NCI-H1436 treated with DMSO at 0.1 percent for 48 hours (cell line): ENCODE measurements at regions not wholly inside any gene's neighbourhood (a gene's known extent, or its start where the extent isn't known, plus 50 kb on each side); places are given as distances from the start of the nearest gene placed in this dataset.

ENCODE experiments used
- DNase-seq: peaks from one replicate; lab custom pipeline; 2025; lab: John Stamatoyannopoulos, UW

GRCh38 chr1:163406772-163407171 is 85.0 kb downstream of the NUF2 start:
- no peak for DNase-seq

GRCh38 chr1:163408262-163408661 is 86.5 kb downstream of the NUF2 start:
- no peak for DNase-seq

DNA sequence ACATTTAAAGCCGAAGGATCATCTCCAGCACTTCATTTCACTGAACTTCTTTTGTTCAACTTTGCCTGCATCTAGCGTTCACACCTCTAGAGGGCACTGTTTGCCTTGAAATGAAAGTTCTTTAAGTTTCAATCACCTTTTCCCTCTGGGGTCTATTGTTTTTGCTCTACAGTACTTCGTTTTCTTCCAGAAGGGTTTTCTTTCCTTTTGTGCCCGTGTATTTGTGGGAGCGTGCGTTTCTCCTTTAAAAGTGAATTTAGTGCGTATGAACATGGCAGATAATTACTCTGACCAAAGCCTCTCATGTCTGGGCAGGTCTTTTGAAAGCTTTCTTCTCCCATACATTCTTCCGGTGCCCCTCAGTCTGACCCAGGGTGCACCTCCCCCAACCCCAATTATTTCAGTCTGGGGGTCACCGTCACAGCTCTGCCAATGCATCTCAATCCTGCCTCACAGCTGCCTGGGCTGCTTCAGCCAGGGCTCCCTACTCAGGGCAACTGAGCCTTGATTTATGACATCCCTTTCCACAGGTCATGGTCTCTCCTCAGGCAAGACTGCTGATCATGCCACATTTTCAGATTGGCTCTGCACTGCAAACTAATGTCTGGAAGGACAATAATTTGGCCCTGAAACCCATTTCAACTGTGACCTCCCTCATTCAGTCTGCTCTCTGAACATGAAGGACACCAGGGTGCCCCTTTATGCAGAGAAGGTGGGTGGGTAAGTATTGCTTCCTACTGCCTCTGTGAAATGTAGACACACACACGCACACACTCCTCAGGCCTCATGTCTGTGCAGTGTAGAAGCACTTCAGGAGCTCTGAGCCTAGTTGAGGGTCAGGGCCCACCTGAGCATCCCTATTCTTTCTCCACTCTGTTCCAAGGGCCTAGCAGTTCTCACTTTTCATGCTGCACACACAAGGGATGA is 88.6 kb downstream of the NUF2 start:
- peak; percentile 79 for DNase-seq

DNA sequence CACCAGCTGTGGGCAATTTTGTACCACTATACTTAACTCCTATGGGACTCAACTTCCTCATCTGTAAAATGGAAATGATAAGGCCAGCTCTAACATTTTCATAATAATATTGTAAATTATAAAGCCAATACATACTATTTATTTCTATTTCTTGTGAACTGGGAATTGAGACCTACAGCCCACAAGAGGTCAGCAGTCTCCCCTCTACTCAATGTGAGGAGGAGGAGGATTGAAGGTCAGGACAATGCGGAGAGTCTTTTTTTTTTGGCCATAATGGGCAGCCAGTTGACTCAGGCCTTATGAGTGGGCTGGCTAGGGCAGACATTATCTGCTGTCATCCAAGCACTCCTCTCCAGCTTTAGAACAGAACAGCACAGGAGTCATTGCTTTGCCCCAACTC is 90.5 kb downstream of the NUF2 start:
- no peak for DNase-seq

GRCh38 chr1:163414778-163415177 is 93.0 kb downstream of the NUF2 start:
- no peak for DNase-seq

DNA sequence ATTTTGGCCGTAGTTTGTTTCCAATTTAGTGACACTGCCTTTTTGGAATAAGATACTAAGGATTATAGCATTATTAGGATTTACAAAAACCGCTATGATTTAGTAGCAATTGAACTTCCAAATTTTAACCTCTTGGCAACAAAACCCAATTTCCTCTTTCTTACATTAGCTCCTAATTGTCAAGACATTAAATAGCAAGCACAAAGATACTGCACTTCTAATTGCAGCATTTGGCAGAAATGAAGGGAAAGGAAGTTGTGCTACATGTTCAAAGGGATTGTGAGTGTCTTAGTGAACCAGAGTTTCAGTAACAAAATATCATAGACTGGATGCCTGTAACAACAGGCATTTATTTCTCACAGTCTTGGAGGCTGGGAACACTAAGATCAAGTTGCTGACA is 99.9 kb downstream of the NUF2 start:
- DNase-seq, result no peak

DNA sequence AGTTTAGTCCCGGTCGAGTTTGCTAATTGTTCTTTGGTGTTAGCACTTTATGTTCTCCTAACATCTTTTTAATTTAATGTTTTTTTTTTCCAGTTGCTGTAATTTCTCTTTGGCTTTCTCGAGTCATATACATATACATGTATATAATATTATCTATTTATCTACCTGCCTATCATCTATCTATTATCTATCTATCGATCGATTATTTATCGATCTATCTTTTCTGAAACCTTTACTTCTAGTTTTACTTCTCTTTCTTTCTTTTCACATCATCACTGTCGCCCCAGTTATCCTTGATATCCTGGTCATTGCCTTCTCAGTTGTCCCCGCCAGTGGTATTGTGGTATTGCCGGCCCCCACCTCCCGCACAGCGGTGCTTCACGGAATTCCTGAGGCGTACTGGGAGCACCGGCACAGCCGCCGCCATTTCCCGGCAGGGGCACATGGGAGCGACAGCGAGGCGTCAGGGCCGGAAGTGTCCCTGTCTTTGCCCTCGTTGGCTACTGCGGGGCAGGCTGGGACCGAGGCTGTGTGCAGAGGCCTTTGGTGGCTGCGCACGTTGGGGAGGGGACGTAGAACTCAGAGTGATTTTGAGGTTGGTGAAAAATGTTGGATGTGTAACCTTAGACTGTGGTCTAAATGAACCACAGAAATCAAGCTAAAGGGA is 101.1 kb downstream of the NUF2 start:
- no peak for DNase-seq

- DNase-seq, result no peak
Measured at GRCh38 chr1:163426505-163427251, 104.9 kb downstream of the NUF2 start.

DNA sequence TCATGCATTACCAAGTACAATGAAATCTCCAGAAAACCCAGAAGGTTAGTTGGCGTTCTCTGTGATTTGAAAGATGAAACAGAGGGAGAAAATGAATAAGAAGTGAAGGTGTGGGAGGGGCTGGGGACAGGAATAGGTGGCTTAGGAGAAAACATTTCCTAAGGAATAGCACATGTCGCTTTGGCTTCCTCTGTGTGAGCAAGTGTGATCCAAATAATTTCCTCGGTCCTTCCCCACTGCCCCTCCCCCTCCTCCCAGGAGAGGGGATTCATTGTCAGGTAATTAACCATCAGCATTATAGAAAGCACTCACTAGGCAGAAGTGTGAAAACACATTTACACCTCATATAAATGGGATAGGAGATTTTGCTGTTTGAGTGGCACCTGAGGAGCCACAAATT is 105.5 kb downstream of the NUF2 start:
- DNase-seq, result no peak

GRCh38 chr1:163436140-163436812 is 114.5 kb downstream of the NUF2 start:
- DNase-seq, result no peak

DNA sequence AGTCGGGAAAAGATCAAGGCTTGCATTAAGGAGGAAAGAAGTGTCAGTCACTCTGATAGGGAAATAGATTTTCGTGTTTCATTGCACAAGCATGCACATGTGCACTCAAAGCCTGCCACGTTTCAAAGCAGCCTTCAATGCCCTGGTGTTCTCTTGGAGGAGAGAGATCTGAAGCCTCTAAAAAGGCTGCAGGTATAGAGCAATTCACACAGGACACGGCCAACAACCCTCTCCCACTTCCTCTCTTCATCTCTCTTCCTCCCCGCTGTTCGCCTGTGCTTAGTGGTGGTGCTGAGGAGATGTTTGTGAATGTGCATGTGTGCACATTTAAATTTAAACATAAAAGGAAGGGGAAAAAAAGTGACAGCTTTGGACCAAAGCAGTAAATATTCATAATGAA is 117.7 kb downstream of the NUF2 start:
- no peak for DNase-seq

GRCh38 chr1:163440090-163440489 is 118.3 kb downstream of the NUF2 start:
- DNase-seq, result no peak

- DNase-seq, result no peak
Measured at GRCh38 chr1:163442231-163442879, 120.6 kb downstream of the NUF2 start.

- no peak for DNase-seq
Measured at GRCh38 chr1:163442895-163443294, 121.1 kb downstream of the NUF2 start.

DNA sequence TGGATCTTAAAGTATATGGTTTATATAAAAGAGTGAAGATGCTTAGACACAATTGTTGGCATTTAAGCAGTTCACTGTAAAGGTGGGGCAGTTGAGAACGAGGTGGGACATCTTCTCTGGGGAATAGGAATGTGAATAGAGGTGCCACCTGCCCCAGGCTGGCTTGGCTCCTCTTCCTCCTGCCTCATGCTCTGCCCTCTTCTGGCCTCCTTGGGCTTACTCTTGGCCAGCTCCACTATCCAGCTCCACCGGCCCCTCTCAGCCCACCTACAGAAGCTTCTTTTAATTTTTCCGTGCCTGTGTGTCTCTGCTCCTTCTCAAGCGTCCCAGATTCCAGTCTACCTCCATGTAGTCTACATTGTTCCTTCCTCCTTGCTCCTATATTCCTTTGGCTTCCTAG is 122.1 kb downstream of the NUF2 start:
- DNase-seq, result no peak

DNA sequence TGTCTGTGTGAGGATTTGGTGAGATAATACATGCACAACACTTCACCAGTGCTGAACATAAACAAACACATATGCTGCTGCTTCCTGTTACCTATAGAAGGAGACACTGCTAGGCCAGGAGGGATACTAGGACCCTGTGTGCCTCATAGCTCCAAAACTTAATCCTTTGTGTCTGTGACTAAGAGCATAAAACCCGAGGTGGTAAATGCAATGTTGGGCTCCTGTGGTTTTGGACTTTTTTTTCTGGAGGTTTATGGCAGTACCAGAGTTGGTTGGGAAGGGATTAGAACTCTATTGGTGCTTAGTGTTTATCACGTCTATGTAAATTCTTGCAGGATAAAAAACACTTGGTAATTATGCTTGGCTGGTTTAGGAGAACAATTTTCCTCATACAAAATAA is 122.9 kb downstream of the NUF2 start:
- no peak for DNase-seq

DNA sequence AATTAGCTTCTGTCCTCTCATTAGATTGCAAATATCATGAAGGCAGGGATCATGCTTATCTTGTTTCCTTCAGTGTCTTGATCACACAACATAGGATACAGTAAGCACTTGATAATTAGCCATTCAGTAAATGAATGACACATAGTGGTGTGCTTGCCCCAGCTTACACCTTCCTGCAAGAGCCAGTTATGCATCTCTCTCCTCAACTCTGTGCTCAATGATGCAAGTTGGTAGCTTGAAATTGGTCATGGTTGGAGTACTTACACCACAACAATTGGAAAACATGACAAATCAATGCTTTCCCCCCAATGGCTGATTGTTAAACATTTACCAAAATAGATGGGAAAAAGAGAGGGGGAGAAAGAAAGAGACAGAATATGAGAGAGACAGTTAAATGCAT is 129.2 kb downstream of the NUF2 start:
- DNase-seq, result no peak

DNA sequence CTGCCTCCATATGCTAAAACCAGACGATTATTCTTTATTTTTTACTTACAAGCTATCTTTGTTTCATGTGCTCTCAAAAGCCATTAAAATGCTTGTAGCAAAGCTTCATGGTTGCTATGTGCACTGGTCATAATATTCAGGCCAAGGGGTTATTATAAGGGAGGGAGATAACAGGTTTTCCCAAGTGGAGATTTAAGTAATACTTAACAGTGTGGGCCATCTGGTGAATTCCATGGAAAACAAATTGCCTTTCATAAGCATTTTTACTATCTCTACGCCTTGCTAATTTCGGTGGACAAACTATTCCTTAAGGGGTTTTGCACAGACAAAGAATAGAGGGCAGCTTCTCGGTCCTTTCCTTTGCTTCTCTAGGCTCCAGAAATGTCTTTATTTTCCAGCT is 137.8 kb downstream of the NUF2 start:
- DNase-seq, result no peak

- DNase-seq, result no peak
Measured at GRCh38 chr1:163467289-163467688, 145.5 kb downstream of the NUF2 start.

- DNase-seq, result peak; percentile 94
Measured at GRCh38 chr1:163471779-163472650, 150.3 kb downstream of the NUF2 start.
